ENCODE measurements at regions not wholly inside any gene's neighbourhood (a gene's known extent, or its start where the extent isn't known, plus 50 kb on each side); places are given as distances from the start of the nearest gene placed in this dataset.

GRCh38 chr15:91385311-91385710 is 285.3 kb downstream of the SV2B start:
- TF ChIP-seq FOXJ3 (CRISPR knock-in tag; IDR thresholded peaks at IDR 0.05) (no peak), CHD2 (IDR thresholded peaks at IDR 0.05; ENCODE audit: low read length, partially characterized antibody) (no peak), EZH2phosphoT487 (IDR thresholded peaks at IDR 0.05; ENCODE audit: borderline replicate concordance, low read depth) (no peak), ELF1 (IDR thresholded peaks at IDR 0.05) (no peak)
